GM13976 (cell line): ENCODE measurements at regions not wholly inside any gene's neighbourhood (a gene's known extent, or its start where the extent isn't known, plus 50 kb on each side); places are given as distances from the start of the nearest gene placed in this dataset.
"Not testable (repeated sequence)": the region's sequence is repeated elsewhere in the genome, so short reads cannot be mapped to it uniquely, and the experiment has no call there.

Source experiments
- DNase-seq: peaks from one replicate; pipeline ENCODE4 v3.0.0; 2012; ENCODE audit warnings: low spot score
- in situ Hi-C: fragments of 300-500 bp; cut with MboI; formaldehyde crosslinking; loops from one replicate; pipeline ENCODE4 v1.12.0; 2022; ENCODE audit warnings: low sequenced_read_pairs, mixed read lengths, inconsistent platforms; ENCODE audit not compliant: unreplicated experiment
- TF ChIP-seq, protein P1 (sequence below): IDR thresholded peaks from 2 replicates; pipeline ENCODE4 v1.5.1; 2012; ENCODE audit warnings: borderline replicate concordance, mild to moderate bottlenecking; ENCODE audit not compliant: insufficient read depth; ENCODE audit errors: extremely low read depth, missing control alignments, control extremely low read depth

DNA sequence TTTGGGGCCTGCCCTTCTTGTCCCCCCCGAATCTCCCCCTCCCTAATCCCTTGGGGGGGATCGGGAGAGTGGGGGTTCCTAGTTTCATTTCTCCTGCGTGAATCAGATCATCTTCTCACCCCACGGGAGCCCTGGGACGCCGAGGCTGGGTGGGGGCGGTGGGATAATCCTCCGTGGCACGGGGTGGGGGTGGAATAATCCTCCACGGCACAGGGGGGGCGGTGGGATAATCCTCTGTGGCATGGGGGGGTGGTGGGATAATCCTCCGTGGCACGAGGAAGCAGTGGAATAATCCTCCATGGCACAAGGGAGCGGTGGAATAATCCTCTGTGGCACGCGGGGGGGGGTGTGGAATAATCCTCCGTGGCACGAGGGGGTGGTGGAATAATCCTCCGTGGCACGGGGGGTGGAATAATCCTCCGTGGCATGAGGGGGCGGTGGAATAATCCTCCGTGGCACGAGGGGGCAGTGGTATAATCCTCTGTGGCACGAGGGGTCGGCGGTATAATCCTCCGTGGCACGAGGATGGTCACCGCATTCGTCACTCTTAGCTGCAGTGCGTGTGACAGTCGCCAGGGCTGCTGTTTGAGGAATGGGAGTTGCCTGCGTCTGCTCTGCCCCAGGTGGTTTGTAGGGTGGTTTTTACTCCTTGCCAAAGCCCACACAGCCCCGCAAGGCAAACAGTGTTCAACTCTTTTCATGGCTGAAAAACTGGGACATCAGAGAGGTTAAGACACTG, 156.9 kb downstream of the LAT start:
- TF ChIP-seq, protein P1, sequence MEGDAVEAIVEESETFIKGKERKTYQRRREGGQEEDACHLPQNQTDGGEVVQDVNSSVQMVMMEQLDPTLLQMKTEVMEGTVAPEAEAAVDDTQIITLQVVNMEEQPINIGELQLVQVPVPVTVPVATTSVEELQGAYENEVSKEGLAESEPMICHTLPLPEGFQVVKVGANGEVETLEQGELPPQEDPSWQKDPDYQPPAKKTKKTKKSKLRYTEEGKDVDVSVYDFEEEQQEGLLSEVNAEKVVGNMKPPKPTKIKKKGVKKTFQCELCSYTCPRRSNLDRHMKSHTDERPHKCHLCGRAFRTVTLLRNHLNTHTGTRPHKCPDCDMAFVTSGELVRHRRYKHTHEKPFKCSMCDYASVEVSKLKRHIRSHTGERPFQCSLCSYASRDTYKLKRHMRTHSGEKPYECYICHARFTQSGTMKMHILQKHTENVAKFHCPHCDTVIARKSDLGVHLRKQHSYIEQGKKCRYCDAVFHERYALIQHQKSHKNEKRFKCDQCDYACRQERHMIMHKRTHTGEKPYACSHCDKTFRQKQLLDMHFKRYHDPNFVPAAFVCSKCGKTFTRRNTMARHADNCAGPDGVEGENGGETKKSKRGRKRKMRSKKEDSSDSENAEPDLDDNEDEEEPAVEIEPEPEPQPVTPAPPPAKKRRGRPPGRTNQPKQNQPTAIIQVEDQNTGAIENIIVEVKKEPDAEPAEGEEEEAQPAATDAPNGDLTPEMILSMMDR: no peak
- in situ Hi-C loops: no loop called here
- DNase-seq: no peak

DNA sequence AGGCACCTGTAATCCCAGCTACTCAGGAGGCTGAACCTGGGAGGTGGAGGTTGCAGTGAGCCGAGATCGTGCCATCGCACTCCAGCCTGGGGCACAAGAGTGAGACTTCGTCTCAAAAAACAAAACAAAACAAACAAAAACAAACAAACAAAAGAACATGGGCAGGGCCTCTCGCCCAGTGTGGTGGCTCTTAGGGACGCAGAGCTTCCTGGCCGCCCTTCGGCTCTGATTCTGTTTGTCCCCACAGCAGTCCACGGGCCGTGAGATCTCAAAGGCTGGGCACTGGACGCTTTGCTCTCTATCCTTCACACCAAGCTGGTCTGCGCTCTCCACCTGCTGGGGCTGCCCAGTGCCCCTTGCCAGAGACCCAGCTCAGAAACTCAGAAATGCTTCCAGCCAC, 156.3 kb downstream of the LAT start:
- DNase-seq, in situ Hi-C loops: not testable (repeated sequence)

DNA sequence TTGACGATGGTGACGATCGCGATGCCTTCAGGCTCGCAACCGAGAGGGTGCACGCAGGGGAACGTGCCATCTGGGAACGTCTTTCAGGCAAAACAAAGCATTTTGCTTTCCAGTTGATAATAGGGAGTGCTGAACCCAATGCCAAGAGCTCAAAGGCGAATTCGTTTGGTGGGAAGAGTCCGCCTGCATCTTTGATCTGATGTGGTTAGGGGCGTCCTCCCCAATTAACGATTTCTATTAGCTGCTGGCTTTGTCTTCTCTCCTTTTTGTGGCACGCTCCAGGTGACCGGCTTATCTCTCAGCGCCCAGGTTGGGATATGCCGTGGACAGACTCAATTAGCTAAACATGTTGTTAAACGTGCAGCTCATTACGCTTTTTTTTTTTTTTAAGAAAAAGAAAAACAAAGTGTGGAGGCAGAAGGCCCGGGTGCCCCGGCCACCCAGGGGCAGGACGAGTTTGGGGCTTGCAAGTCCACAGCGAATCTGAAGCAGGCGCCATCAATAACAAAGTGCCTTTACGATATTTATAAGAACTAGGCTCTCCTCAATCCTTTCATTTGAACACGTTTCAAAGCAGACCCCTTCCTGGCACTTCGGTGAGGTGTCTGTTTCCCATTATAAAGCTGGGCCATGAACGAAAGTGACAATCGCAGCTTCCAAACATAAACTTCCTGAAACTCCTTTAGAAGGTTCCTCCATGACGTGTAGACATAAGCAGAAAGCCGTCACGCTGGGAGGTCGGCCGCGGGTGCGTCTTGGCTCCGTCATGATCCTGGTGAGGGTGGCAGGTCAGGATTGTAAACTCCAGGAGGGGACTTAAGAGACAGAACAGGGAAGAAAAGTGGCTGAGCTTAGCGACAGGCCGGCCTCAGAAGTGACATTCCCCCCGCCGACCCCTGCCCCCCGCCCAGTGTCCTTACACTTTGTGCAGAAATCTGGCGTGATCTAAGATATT, 155.3 kb downstream of the LAT start:
- DNase-seq, in situ Hi-C loops: not testable (repeated sequence)

DNA sequence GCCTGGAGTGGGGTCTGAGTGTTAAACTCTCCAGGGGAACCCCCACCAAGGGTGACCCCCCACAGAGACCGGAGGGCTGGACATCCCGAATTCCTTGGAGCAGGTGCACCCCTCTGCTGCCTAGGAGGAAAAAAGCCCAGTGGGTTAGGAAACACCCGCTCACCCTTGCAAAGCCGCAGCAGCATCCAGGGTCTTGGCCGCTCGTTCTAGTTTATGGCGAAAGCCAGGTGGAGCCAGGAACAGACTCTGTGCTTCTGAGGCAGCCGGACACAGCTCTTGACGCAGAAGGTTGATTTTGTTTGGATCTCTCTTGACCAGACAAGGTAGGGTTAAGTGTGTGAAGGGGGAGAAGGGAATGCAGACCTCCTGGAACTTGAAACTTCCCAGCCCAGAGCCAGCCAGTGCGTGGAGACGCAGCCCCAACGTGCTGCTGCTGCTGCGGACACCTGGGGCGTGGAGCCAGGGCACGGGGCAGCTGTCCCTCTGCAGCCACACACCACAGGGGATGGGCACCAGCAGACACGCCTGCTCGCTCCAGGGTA, 154.5 kb downstream of the LAT start:
- TF ChIP-seq, protein P1: no peak
- DNase-seq: no peak
- in situ Hi-C loops: no loop called here

DNA sequence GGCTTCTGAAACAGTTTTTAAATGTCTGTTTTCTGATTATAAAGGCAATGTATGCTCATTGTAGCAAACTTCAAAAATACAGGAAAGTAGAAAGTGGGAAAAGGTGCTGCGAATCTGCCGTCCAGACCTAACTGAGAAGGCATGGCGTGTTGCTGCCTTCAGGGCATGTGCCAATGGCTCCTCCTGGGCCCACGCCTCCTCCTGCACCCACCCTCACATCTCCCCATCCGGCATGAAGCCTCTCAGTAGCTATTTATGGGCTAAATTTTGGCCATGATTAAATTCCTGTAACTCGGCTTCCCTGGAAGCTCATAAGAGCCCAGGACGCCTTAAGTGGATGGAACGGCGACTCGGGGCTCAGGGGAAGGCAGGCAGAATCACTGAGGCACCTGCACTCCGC, 153.8 kb downstream of the LAT start:
- in situ Hi-C loops, DNase-seq: not testable (repeated sequence)

DNA sequence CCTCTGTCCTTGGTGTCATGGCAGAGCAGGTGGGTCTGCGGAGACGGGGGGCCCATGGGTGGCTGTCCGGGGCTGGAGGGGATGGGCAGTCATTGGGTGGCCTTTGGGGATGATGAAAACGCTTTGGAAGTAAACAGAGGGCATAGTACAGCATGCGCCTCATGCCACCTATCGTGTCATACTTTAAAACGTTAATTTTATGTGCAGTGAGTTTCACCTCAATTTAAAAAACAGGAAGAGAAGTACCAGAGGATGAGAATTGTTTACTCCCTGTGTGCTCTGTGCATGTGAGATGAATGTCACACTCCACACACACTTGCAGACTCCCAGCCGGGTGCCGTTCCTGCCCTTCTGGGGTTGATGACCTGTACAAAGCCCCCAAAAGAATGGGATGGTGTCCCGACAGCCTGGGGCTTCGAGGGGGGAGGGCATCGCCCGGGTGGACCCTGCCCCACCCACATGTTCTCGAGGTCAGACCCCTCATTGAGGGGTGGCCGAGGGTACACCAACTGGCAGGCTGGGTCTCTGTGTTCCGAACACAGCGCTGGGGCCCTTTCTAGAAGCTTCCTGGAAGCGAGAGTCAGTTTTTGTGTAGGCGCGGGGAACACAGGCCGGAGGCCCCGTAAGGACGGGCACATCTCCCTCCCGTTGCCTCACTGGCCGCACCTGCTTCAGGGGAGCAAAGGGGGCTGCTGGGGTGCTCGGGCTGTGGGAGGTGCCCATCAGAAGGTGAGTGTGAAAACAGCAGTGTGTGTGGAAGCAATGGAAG, 153.2 kb downstream of the LAT start:
- in situ Hi-C loops, DNase-seq: not testable (repeated sequence)

DNA sequence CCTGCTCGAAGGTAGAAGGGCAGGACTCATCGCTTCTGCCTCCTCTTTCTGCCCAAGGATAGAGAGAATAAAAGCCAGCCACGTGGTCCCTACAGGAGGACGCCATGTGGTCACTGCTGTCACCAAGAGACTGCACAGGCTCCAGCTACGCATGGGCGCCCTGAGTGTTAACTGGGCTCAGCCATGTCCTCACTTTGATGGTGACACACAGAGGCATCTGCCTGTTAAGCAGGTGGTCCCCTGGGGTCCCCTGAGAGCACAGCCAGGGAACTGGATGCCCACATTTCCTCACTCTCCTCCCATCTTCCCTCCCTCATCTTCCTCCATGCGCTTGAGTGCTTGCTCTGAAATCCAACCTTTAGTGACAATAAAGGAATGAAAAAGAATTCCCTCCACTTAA, 152.6 kb downstream of the LAT start:
- in situ Hi-C loops, DNase-seq: not testable (repeated sequence)

DNA sequence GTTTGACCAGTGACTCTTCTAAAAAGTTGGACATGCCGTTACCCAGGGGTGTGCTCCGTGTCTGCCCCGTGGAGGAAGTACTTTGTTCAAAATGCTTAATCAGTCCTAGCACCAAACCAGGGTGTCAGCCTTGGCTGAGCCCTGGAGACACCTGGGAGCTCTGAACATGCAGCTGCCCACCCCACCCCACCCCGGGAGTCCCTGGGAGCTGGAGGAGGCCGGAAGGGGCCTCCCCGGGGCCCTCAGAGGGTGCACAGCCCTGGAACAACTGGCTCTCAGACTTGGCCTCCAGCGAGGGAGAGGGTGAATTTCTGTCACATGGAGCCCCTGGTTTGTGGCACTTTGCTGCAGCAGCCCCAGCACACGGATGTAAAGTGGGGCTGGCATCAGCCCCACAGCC, 152.1 kb downstream of the LAT start:
- DNase-seq, in situ Hi-C loops: not testable (repeated sequence)

DNA sequence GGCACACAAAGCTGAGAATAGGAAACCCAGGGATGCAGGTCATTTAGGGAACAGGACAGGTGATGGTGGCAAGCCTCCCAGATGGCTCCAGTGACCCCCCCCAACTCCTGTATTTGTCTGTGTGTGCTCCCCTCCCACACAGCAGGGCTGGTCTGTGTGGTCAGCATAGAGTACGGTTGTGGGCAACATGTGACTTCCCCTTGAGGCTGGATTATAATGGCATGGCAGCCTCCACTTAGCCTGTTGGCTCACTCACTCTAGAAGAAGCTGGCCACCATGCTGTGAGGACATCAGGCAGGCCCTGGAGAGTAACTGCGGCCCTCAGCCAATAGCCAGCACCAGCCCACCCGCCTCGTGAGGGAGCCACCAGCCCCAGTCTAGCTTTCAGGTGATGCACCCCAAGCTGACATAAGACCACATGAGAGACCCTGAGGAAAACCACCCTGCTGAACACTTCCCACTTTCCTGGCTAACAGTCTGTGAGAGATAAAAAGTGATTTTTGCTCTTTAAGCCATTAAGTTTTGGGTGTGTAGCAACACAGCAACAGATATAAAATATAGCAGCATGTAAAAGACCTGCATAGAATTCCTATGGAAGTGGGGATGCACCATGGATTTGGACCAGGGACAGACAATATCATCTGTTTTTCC, 151.3 kb downstream of the LAT start:
- in situ Hi-C loops, DNase-seq: not testable (repeated sequence)

DNA sequence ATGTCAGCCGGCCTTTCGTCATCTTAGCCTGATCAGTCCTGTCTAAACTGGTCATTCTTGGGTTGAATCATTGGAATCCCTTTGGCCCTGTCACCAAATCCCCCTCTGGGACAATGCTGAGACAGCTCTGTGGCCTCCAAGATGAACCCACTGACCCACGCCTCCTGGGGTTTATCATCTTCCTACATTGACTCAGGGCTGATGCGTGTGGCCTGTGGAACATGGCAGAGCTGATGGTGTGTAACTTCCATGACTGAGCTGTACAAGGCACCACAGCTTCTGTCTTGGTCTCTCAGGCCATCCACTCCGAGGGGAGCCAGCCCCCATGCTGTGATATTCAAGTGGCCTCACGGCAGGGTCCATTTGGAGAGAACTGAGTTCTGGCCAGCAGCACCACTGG, 150.2 kb downstream of the LAT start:
- in situ Hi-C loops, DNase-seq: not testable (repeated sequence)

DNA sequence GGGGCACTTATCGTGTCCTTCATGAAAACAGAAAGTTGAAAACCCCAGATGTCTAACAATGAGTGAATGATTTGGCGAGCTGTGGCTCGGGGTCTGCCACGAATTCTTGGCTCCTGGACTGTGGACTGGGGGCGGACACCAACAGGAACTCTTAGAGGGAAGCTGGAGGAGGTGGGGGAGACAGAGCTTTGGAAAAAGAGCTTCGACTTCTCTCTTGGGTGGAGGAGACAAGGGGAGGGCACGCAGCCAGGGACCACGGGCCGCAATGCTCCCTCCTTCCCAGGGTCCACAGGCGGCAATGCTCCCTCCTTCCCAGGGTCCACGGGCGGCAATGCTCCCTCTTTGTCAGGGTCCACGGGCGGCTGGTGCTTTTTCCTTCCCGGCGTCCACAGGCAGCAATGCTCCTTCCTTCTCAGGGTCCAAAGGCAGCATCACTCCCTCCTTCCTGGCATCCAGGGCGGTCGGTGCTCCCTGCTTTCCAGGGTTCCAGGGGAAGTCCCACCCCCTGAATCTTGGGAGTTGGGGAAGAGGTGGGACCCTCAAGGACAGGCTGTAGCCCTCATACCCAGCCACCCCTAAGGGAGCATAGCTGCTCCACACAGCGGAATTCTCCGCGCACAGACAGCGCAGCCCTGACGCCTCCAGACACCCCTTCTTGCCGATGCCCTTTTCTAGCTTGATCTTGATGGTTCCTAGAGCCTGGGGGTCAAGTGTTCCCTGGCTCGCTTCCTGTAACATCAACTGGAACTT, 149.0 kb downstream of the LAT start:
- DNase-seq, in situ Hi-C loops: not testable (repeated sequence)

DNA sequence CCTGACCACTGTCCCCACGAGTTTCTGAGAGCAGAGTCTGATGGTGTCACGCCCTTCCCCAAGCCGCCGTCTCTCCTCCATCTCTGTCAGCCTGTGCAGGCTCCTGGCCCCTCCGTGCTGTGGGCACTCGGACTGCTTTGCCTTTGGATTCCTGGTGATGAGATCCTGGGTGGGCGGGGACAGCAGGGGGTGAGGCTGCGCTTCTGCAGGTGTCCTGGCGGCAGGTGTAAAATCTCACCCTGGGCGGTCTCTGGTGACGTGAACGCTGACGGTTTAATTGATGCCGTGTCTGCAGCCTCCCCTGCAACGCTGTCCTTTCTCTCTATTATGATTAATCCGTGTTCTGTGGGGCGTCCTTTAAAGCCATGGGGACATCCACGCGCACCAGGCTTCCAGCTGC, 148.0 kb downstream of the LAT start:
- DNase-seq, in situ Hi-C loops: not testable (repeated sequence)

DNA sequence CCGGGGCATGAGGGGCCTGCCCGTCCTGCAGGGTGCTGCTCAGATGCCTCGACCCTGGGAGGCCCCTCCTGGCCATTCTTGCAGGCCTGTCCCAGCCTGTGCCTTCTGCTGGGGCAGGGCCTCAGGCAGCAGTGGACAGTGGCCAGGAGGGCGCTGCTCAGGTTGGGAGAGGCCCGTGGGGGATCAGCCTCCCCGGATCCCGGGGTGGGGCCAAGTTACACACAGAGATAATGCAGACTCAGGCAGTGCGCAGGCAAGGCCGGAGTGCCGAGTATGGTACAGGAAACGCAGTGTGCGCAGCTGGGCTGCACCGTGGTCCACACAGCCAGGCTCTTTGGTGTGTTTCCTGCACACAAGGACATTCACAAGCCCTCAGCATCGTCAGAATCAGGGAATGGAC, 147.6 kb downstream of the LAT start:
- DNase-seq, in situ Hi-C loops: not testable (repeated sequence)
